ENCODE measurements at regions not wholly inside any gene's neighbourhood (a gene's known extent, or its start where the extent isn't known, plus 50 kb on each side); places are given as distances from the start of the nearest gene placed in this dataset.
"Not testable (repeated sequence)": the region's sequence is repeated elsewhere in the genome, so short reads cannot be mapped to it uniquely, and the experiment has no call there.

DNA sequence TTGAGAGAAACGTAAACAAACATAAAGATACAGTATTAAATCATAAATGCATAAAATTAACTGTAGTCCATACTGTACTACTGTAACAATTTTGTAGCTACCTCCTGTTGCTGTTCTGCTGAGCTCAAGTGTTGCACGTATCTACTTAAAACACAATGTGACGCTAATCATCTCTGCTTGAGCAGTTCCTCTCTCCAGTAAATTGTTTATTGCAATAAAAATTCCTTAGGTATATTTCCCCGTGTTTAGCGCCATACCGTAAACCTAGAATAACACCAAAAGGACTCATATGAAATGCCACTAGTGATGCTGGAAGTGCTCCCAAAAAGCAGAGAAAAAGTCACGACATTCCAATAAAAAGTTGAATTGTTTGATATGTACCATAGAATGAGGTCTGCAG is 152.3 kb downstream of the LRRN1 start:
- Histone ChIP-seq H3K36me3 (no peaks in the 10 kb centered on the region), H3K27ac (no peak overlapping the region), H3K27me3 (no peaks in the 10 kb centered on the region), H3K4me3 (no peak overlapping the region), H3K9me3 (no peaks in the 10 kb centered on the region), H3K4me1 (no peaks in the 10 kb centered on the region)
- TF ChIP-seq EP300 (IDR thresholded peaks at IDR 0.05): no peak
- no peak for TF ChIP-seq POLR2A (IDR thresholded peaks at IDR 0.05)
- no peak for TF ChIP-seq POLR2AphosphoS5 (IDR thresholded peaks at IDR 0.05)
- TF ChIP-seq, protein P1, sequence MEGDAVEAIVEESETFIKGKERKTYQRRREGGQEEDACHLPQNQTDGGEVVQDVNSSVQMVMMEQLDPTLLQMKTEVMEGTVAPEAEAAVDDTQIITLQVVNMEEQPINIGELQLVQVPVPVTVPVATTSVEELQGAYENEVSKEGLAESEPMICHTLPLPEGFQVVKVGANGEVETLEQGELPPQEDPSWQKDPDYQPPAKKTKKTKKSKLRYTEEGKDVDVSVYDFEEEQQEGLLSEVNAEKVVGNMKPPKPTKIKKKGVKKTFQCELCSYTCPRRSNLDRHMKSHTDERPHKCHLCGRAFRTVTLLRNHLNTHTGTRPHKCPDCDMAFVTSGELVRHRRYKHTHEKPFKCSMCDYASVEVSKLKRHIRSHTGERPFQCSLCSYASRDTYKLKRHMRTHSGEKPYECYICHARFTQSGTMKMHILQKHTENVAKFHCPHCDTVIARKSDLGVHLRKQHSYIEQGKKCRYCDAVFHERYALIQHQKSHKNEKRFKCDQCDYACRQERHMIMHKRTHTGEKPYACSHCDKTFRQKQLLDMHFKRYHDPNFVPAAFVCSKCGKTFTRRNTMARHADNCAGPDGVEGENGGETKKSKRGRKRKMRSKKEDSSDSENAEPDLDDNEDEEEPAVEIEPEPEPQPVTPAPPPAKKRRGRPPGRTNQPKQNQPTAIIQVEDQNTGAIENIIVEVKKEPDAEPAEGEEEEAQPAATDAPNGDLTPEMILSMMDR (IDR thresholded peaks at IDR 0.05): no peak
- WGBS, 2 donors (ENCODE audit: low coverage in 1 of 2): 60 to 79% methylated on average over 5 to 7 of the region's 7 CpGs
- no peak for ATAC-seq

DNA sequence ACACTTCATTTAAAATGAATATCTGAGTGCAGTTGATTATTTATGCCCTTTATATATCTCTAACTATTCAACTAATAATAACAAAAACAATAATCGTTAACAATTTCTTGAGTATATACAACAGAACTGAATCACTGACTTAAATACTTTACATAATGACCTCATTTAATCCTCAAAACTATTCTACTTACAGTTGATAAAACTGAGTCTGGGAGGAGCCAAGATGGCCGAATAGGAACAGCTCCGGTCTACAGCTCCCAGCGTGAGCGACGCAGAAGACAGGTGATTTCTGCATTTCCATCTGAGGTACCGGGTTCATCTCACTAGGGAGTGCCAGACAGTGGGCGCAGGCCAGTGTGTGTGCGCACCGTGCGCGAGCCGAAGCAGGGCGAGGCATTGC is 163.6 kb downstream of the LRRN1 start:
- 50 to 90% methylated on average over 1 to 3 of the region's 14 CpGs for WGBS, 2 donors (ENCODE audit: low coverage in 1 of 2)
- H3K27ac ChIP-seq, H3K27me3 ChIP-seq, H3K9me3 ChIP-seq, ATAC-seq, H3K4me3 ChIP-seq, H3K36me3 ChIP-seq, H3K4me1 ChIP-seq: not testable (repeated sequence)

DNA sequence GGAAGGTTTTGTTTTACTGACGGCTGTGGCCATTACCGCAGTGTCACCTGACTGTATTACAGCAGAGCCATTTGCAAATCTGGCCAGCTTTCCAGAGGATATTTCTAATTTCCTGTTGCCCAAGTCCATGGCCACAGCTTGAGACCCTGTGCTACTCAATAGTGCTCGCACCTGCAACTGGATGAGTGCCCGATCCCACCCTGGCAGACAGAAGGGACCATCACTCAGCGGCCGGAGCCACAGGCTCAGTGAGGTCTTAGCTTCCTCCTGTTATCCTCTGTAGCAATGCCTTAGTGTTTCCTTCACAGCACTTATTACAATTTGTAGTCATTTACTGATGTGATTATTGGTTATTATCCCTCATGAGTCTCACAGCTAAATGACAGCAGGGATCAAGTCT is 184.8 kb downstream of the LRRN1 start:
- 73 to 95% methylated on average over 4 to 5 of the region's 6 CpGs for WGBS, 2 donors (ENCODE audit: low coverage in 1 of 2)
- no peak for ATAC-seq
- TF ChIP-seq POLR2AphosphoS5 (IDR thresholded peaks at IDR 0.05): no peak
- TF ChIP-seq, protein P1 (IDR thresholded peaks at IDR 0.05): no peak
- no peak for TF ChIP-seq POLR2A (IDR thresholded peaks at IDR 0.05)
- H3K27me3 ChIP-seq: no peaks in the 10 kb centered on the region
- H3K27ac ChIP-seq: no peak overlapping the region
- H3K4me1 ChIP-seq: no peaks in the 10 kb centered on the region
- no peaks in the 10 kb centered on the region for H3K9me3 ChIP-seq
- H3K4me3 ChIP-seq: no peak overlapping the region
- no peaks in the 10 kb centered on the region for H3K36me3 ChIP-seq

DNA sequence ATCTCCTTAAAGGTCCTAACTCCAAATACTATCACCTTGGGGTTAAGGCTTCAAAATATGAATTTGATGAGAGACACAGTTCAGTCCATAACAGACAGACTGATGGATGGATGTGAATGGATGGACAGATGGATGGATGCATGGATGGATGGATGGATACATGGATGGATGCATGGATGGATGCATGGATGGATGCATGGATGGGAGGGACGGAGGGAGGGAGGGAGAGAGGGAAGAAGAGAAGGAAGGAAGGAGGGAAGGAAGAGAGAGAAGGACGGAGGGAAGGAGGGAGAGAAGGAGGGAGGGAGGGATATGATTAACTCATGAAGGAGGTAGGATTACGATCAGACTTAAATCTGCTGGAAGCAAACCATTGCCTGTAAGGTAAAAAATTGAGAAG is 192.4 kb downstream of the LRRN1 start:
- Histone ChIP-seq H3K4me3 (no peak overlapping the region), H3K9me3 (peaks cover 0 to 6% (median 0%) of the 10 kb centered on the region in 3 donors), H3K4me1 (no peaks in the 10 kb centered on the region), H3K27ac (no peak overlapping the region), H3K27me3 (no peaks in the 10 kb centered on the region), H3K36me3 (no peaks in the 10 kb centered on the region)
- TF ChIP-seq, protein P1 (IDR thresholded peaks at IDR 0.05): no peak
- TF ChIP-seq POLR2A (IDR thresholded peaks at IDR 0.05) (no peak), EP300 (IDR thresholded peaks at IDR 0.05) (no peak), POLR2AphosphoS5 (IDR thresholded peaks at IDR 0.05) (no peak)
- WGBS, 2 donors (ENCODE audit: low coverage in 1 of 2): 64 to 65% methylated on average over 3 of the region's 3 CpGs
- no peak for ATAC-seq

DNA sequence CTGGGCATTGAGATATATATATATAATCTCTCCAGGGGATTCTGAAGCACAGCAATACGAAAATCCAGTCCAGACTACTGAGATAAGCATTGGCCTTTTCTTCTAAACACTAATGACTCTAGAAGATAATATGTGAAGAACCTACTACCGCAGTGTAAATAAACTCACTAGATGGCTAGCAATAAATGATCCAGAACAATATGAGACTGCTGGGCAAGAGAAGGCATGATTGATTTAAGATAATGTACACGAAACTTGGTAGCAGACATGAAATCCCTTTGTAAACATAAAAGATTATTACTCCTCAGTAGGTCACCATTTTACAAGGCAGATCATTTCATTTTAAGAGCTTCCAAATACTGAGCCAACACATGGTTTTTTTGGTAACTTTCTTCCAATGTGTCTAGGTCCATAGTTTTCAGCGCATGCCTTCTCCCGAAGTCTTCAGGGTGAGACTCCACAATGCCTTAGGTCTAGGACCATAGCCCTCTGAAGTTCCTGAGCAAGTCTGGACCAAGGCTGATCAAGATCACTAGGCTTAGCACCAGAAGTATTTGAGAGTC is 193.2 kb downstream of the LRRN1 start:
- Histone ChIP-seq H3K4me3 (no peak overlapping the region), H3K4me1 (no peaks in the 10 kb centered on the region), H3K36me3 (no peaks in the 10 kb centered on the region), H3K27ac (no peak overlapping the region), H3K9me3 (peaks cover 0 to 11% (median 0%) of the 10 kb centered on the region in 3 donors), H3K27me3 (no peaks in the 10 kb centered on the region)
- TF ChIP-seq, protein P1 (IDR thresholded peaks at IDR 0.05): no peak
- TF ChIP-seq POLR2A (IDR thresholded peaks at IDR 0.05): no peak
- TF ChIP-seq EP300 (IDR thresholded peaks at IDR 0.05): no peak
- no peak for TF ChIP-seq POLR2AphosphoS5 (IDR thresholded peaks at IDR 0.05)
- ATAC-seq: no peak
- 68 to 83% methylated on average over 3 to 4 of the region's 5 CpGs for WGBS, 2 donors (ENCODE audit: low coverage in 1 of 2)
